ENCODE measurements at regions not wholly inside any gene's neighbourhood (a gene's known extent, or its start where the extent isn't known, plus 50 kb on each side); places are given as distances from the start of the nearest gene placed in this dataset.

- no peak for TF ChIP-seq USF2 (IDR thresholded peaks at IDR 0.05; ENCODE audit: borderline replicate concordance, low read depth, low read length)
- TF ChIP-seq NBN (IDR thresholded peaks at IDR 0.05), result no peak
Measured at GRCh38 chr18:40011201-40011600, 1943.8 kb upstream of the PIK3C3 start.

Measured in GM12878 (cell line).